ENCODE measurements at regions not wholly inside any gene's neighbourhood (a gene's known extent, or its start where the extent isn't known, plus 50 kb on each side); places are given as distances from the start of the nearest gene placed in this dataset.

DNA sequence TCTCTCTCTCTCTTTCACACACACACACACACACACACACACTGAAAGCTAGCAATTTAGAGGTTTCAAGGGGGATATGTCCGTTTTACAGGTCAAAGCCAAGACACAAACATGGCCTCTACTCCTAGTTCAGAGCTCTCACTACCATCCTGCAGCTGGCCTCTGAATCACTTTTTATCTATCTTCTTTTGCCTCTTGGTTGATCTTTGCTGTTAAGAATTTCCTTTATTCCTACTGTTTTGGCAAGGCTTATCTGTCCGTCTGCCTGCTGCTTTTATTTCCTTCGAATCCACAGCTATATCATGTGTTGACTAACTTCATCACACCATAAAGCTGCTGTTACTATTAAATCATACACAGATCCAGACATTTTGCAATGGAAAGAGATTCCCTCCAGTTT lies 543.0 kb downstream of the PLCL1 start:
- H3K4me3 Mint-ChIP-seq: no peak overlapping the region
- H3K27me3 Mint-ChIP-seq: peaks cover 16% of the 10 kb centered on the region
- no peak overlapping the region for H3K27ac Mint-ChIP-seq
- H3K9me3 Mint-ChIP-seq: no peaks in the 10 kb centered on the region
- peaks cover 2% of the 10 kb centered on the region for H3K4me1 Mint-ChIP-seq
- no peaks in the 10 kb centered on the region for H3K36me3 Mint-ChIP-seq
- no peak for DNase-seq

DNA sequence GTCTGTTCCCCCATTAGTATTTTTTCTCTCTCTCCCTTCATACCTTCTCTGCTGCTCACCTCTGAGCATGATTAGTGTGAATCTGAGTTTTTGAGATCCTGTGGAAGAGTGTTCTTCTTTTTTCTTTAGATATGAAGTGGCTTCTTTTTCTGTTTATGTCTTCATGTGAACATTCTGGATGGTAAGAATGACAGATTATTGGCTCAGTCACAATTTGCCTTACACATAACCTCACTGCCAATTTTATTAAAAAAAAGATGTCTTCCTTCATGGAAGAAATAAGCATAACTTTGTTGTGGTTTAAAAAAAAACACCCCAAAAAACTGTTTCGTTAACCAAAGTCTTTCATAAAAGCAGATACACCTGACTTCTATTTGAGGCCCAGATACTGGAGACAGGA lies 539.1 kb downstream of the PLCL1 start:
- Mint-ChIP-seq H3K9me3 (no peaks in the 10 kb centered on the region), H3K4me3 (no peak overlapping the region), H3K27ac (no peak overlapping the region), H3K36me3 (no peaks in the 10 kb centered on the region), H3K4me1 (peaks cover 2% of the 10 kb centered on the region), H3K27me3 (peaks cover 9% of the 10 kb centered on the region)
- DNase-seq: no peak

DNA sequence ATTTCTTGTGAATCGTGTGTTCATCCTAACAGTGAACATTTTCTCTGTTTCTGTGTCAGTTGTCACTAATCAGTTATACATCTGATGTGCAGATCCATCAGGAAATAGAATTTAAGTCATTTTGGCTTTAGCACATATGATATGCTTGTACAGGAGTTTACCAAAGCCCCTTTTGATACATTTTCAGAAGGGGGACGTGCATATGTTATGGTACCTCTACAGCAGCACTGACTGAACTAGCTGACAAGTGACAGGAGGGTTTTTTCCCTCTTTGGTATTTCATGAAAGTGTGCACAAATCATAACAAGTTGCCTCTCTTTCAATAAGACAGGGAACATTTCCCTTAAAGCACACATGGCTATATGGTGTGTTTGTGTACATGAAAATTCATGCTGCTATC lies 536.5 kb downstream of the PLCL1 start:
- H3K27ac Mint-ChIP-seq: no peak overlapping the region
- no peaks in the 10 kb centered on the region for H3K9me3 Mint-ChIP-seq
- H3K27me3 Mint-ChIP-seq: peaks cover 29% of the 10 kb centered on the region
- no peaks in the 10 kb centered on the region for H3K4me1 Mint-ChIP-seq
- DNase-seq: no peak
- H3K36me3 Mint-ChIP-seq: no peaks in the 10 kb centered on the region
- H3K4me3 Mint-ChIP-seq: no peak overlapping the region

DNA sequence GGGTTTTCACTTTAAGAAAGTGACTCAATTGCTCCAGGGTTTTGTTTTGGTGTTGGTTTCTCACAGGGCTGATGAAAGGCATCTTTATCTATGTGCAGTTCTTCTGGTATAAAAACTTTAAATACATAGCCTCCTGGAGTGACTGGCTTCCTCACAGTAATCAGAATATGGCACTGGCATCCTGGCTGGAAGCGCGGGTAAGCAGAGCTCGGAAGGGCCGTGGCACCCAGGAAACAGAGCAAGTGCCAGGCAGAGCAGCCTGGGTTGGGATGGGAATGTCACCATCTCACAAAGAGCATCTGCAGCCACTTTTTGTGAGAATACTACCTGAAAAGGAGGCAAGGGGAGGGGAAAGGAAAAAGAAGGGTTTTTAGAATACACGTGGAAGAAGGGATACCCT lies 534.7 kb downstream of the PLCL1 start:
- no peak overlapping the region for H3K4me3 Mint-ChIP-seq
- H3K27me3 Mint-ChIP-seq: peaks cover 29% of the 10 kb centered on the region
- no peaks in the 10 kb centered on the region for H3K4me1 Mint-ChIP-seq
- H3K27ac Mint-ChIP-seq: no peak overlapping the region
- no peaks in the 10 kb centered on the region for H3K36me3 Mint-ChIP-seq
- H3K9me3 Mint-ChIP-seq: no peaks in the 10 kb centered on the region
- no peak for DNase-seq

DNA sequence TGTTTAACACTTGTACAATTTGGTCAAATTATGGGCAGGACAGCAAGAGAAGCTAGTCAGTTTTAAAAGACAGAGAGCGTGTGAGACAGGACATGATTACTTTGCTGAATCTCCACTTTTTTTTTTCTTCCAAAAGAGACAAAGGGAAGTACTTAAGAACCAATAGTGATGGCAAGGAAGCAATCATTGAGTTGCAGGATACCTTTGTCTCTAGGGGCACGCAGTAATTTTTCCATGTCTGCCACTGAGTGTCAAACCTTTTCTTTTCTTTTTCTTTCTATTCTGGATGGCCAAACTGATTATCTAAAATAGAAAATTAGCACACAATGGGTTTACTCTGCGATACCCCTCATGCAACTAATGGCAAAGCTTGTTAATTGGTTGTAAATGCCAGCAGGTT lies 533.0 kb downstream of the PLCL1 start:
- DNase-seq: no peak
- Mint-ChIP-seq H3K4me1 (no peaks in the 10 kb centered on the region), H3K4me3 (no peak overlapping the region), H3K9me3 (no peaks in the 10 kb centered on the region), H3K27ac (no peak overlapping the region), H3K27me3 (peaks cover 32% of the 10 kb centered on the region), H3K36me3 (no peaks in the 10 kb centered on the region)

DNA sequence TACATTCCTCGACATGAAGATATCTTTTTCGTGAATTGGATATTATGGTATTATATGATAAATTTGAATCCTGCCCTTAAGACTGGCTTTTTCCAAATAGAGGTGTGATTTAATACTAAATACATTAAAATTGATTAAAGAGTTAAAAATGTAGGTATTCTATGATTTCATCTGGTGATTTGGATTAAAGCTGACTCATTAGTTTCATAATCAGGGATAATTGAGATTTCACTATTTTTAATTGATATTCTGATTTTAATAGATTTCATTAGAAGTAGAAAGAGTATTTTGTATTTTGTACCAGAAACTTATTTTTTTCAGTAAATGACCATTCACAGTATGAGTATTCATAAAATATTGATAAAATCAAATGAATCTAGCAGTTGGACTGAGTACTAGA lies 524.1 kb downstream of the PLCL1 start:
- Mint-ChIP-seq H3K36me3 (no peaks in the 10 kb centered on the region), H3K27ac (no peak overlapping the region), H3K9me3 (no peaks in the 10 kb centered on the region), H3K27me3 (peaks cover 41% of the 10 kb centered on the region), H3K4me3 (no peak overlapping the region), H3K4me1 (peaks cover 18% of the 10 kb centered on the region)
- no peak for DNase-seq

DNA sequence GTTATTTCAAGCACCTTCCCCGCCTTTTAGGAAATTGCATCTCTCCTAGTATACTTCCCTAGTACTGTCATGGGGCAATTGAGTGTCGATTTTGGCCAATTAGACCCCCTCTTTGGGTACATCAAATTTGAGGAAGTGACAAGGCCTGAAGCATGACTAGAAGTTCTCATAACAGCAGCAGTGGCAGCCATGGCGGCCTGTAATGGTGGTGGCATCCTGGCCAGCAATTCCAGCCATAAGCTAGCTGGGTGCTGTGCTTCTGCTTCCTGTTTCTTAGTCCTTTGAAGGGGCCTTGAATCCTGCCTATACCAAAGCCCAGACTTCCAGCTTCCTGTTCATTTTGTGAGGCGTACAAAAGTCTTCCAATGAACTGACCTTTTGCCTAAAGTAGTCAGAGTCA lies 523.1 kb downstream of the PLCL1 start:
- no peak overlapping the region for H3K4me3 Mint-ChIP-seq
- H3K4me1 Mint-ChIP-seq: peaks cover 18% of the 10 kb centered on the region
- no peaks in the 10 kb centered on the region for H3K9me3 Mint-ChIP-seq
- H3K27me3 Mint-ChIP-seq: peaks cover 45% of the 10 kb centered on the region
- no peaks in the 10 kb centered on the region for H3K36me3 Mint-ChIP-seq
- H3K27ac Mint-ChIP-seq: no peak overlapping the region
- no peak for DNase-seq

DNA sequence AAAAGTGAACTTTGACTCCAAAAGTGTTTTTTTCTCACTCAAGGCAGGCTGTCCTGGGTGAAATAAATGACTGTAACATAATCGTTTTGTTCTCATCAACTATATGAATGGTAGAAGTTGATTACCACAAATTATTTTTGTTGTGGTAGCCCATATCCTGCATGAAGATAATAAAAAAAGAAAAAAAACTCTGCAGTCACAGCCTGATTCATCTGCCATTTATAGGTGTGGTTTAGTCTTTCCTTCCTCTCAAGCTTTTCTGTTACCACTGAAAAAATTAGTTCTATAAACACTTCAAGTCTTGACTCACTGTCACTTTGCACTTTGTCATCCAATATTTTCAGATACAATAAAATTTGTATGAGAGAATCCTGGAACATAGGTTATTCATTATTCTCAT lies 522.0 kb downstream of the PLCL1 start:
- no peak overlapping the region for H3K4me3 Mint-ChIP-seq
- H3K27ac Mint-ChIP-seq: no peak overlapping the region
- no peak for DNase-seq
- H3K27me3 Mint-ChIP-seq: peaks cover 51% of the 10 kb centered on the region
- no peaks in the 10 kb centered on the region for H3K36me3 Mint-ChIP-seq
- H3K9me3 Mint-ChIP-seq: no peaks in the 10 kb centered on the region
- H3K4me1 Mint-ChIP-seq: peaks cover 18% of the 10 kb centered on the region

DNA sequence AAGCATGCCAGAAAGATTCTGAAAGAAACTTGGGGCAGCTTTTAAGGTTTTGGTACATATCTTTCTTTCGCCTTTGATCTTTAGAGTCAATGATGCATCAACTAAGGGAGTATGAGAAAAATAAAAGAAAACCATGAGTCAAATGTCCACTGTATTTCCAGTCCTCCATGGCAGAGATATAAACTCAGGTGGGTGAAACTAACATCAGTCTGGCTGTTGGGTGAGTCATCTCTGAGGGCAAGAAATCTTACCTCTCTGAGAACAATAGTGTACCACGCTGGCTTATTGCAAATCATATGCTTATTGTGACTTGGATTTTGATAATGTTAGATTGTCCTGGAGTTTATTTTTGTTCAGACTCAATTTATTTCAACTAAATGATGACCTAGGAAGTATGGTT lies 521.0 kb downstream of the PLCL1 start:
- peaks cover 59% of the 10 kb centered on the region for H3K27me3 Mint-ChIP-seq
- no peak for DNase-seq

DNA sequence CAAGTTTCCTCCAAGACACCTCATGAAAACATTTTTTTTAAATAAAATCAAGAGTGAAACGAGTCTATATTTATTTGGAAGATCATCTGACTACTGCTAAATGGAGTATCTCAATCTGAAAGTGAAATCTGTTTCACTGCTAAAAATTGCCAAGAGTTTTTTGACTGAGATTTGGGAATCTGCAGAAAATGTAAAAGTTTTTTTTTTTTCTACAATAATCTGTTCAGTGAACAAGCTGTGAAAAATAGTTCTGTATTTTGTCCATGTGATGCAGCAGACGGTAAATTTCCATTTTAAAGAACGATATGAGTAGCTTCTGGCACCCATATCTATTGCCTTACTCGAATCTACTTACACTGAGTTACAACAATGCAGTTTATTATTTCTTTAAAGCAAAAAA lies 519.7 kb downstream of the PLCL1 start:
- no peak overlapping the region for H3K4me3 Mint-ChIP-seq
- peaks cover 18% of the 10 kb centered on the region for H3K4me1 Mint-ChIP-seq
- no peaks in the 10 kb centered on the region for H3K9me3 Mint-ChIP-seq
- H3K27me3 Mint-ChIP-seq: peaks cover 61% of the 10 kb centered on the region
- DNase-seq: no peak
- no peaks in the 10 kb centered on the region for H3K36me3 Mint-ChIP-seq
- H3K27ac Mint-ChIP-seq: no peak overlapping the region

More for the DNA sequence above, 521.0 kb downstream of the PLCL1 start:
- no peak overlapping the region for H3K4me3 Mint-ChIP-seq
- peaks cover 18% of the 10 kb centered on the region for H3K4me1 Mint-ChIP-seq
- no peaks in the 10 kb centered on the region for H3K9me3 Mint-ChIP-seq
- H3K36me3 Mint-ChIP-seq: no peaks in the 10 kb centered on the region
- no peak overlapping the region for H3K27ac Mint-ChIP-seq

DNA sequence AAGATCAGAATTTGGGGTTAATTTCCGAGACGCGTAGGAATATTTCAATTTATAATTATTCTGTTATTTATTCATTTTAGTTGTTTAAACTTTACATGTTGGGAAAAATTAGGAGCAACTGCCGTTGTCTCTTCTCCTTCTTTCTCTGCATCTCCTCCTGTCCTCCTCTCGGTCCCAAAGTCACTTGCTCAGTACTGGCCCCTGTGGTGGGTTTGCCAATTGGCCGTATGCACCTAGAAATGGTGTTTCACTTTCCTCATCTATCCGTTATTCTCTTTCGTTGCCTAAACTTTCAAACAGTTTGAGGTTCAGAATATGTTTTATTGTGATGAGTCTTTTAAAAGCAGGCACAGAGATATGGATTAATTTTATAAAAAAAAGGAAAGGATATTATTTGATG lies 517.9 kb downstream of the PLCL1 start:
- Mint-ChIP-seq H3K27ac (no peak overlapping the region), H3K9me3 (no peaks in the 10 kb centered on the region), H3K4me3 (no peak overlapping the region), H3K4me1 (peaks cover 16% of the 10 kb centered on the region), H3K36me3 (no peaks in the 10 kb centered on the region), H3K27me3 (peaks cover 60% of the 10 kb centered on the region)
- DNase-seq: no peak

DNA sequence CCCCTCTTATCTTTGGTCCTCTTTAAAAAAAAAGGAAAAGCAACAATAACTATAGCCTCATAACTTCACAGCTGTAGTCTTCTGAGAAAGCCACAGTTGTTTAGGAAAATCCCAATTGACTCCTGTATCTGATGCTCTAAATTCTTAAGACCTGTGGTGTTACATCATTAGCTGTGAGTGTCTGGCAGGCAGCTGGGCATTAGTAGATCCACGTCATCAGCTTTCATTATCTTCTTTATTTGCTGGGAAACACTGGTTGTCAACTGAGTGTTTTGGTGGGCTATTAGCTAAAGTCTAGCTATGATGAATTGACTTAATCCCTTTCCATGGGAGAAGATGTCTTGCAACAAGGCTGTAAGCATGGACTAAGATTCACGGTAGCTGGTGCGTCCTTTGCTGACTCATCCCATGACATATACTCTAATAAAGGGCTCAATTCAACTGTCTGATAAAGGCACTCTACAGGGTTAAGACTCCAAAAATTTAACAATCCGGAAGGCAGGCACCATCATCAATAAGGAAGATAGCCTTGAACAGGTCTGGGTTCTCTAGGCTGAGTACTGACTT lies 517.2 kb downstream of the PLCL1 start:
- Mint-ChIP-seq H3K4me3 (no peak overlapping the region), H3K4me1 (peaks cover 12% of the 10 kb centered on the region), H3K36me3 (no peaks in the 10 kb centered on the region), H3K27ac (no peak overlapping the region), H3K27me3 (peaks cover 67% of the 10 kb centered on the region), H3K9me3 (no peaks in the 10 kb centered on the region)
- no peak for DNase-seq

DNA sequence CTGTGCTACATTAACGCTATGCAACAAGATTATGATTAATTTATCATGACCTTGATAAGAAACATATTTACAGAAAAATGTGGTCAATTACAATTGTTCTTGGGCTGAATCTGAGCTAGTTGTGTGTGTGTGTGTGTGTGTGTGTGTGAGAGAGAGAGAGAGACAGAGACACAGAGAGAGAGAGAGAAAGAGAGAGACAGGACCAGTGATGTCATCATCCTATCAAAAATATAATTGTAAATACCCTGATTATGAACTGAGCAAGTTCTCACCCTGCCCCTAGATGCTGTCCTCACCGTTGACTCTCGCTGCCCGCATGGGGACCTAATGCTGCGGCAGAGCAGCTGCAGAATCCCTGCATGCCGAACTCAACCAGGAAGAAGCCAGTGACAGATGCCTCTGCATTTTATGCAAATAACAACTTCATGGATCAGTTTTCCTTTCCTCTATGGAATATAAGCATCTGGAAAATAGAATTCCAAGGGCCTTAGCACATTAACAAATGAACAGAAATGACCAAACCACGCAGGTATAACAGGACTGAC lies 512.5 kb downstream of the PLCL1 start:
- Mint-ChIP-seq H3K27me3 (peaks cover 81% of the 10 kb centered on the region), H3K4me1 (no peaks in the 10 kb centered on the region), H3K27ac (no peak overlapping the region), H3K36me3 (no peaks in the 10 kb centered on the region), H3K4me3 (no peak overlapping the region), H3K9me3 (no peaks in the 10 kb centered on the region)
- no peak for DNase-seq

DNA sequence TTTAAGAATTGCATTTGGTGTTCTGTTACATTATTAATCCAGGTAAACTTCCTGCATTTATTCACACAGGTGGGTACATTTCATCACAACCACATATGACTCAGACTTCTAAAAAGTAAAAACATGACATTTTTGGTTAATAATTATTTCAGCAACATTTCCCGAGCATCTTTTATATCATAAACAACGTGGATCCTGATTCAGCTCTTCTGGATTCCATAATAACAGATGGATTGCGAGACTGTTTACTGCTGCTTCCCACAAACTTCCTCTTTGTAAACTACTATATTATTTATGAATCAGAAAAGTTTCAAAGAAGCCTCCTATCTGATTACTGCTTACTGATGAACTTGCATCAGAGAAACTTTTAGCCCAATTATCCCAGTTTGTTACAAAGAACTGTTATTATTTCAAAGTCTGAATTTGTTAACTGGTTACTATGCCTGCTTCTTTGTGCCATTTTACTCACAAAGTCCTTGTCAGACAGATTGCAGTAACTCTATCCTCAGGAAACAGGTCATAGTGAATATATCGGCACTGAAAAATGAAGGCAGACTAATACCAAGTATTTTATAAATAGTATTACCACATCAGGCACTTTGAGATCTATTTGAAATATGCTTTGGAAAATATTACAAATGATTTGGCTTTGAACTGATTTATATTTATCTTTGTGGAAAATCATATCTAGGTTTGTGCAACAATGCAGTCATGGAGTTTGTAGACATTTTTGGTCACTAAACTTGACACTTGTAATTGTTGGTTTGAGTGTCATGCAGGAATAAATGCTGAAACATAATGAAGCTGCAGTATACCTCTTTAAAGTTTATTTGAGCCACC lies 511.6 kb downstream of the PLCL1 start:
- Mint-ChIP-seq H3K9me3 (no peaks in the 10 kb centered on the region), H3K27ac (no peak overlapping the region), H3K4me3 (no peak overlapping the region), H3K4me1 (no peaks in the 10 kb centered on the region), H3K36me3 (no peaks in the 10 kb centered on the region), H3K27me3 (peaks cover 72% of the 10 kb centered on the region)
- no peak for DNase-seq

DNA sequence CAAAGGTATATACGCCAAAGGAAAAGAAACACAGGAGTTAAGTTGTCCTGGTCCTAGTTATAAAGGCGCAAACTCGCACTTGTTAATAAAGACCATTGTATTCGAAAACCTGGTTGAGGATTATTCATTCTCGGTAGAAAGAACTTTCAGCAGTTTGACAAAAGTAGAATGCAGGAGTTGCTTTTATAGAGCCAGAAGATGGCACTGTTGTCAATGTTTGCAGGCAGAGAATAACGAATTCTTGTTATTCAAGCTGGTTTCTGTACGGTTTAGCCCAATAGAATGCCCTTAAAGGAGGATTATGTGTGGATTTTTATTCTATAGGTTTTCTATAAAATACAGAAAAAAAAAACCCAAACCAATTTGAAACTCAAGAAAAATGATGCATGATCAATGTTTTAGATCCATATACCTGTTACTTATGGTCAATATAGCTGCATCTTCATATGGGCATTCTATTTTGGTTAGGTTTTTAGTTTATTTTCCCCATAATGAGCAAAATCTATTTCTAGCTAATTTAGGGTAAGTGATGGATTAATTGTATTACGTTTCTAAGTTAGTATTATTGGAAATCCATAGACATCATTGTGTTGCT lies 510.3 kb downstream of the PLCL1 start:
- no peaks in the 10 kb centered on the region for H3K36me3 Mint-ChIP-seq
- DNase-seq: no peak
- H3K4me1 Mint-ChIP-seq: peaks cover 2% of the 10 kb centered on the region
- H3K4me3 Mint-ChIP-seq: no peak overlapping the region
- H3K27ac Mint-ChIP-seq: no peak overlapping the region
- H3K9me3 Mint-ChIP-seq: no peaks in the 10 kb centered on the region
- H3K27me3 Mint-ChIP-seq: peaks cover 67% of the 10 kb centered on the region
